ENCODE measurements at regions not wholly inside any gene's neighbourhood (a gene's known extent, or its start where the extent isn't known, plus 50 kb on each side); places are given as distances from the start of the nearest gene placed in this dataset.

- H3K4me3 Mint-ChIP-seq, result no peak overlapping the region
- H3K27me3 Mint-ChIP-seq (ENCODE audit: low read depth), result peaks cover 15% of the 10 kb centered on the region
- no peak for DNase-seq
- no peaks in the 10 kb centered on the region for H3K36me3 Mint-ChIP-seq (ENCODE audit: low read depth)
- intact Hi-C loops (cut with micrococcal nuclease), result no loop called here
- no peak overlapping the region for H3K27ac Mint-ChIP-seq
- no peaks in the 10 kb centered on the region for H3K4me1 Mint-ChIP-seq (ENCODE audit: low read depth)
- CTCF ChIA-PET, result no interaction called here
- no peaks in the 10 kb centered on the region for H3K9me3 Mint-ChIP-seq
These were observed 163.0 kb downstream of the MN1 start for GRCh38 chr22:27638329-27639233.

GRCh38 chr22:27639248-27640086 lies 162.1 kb downstream of the MN1 start:
- no peaks in the 10 kb centered on the region for H3K9me3 Mint-ChIP-seq
- no peak for DNase-seq
- no peak overlapping the region for H3K27ac Mint-ChIP-seq
- intact Hi-C loops (cut with micrococcal nuclease), result no loop called here
- peaks cover 9% of the 10 kb centered on the region for H3K27me3 Mint-ChIP-seq (ENCODE audit: low read depth)
- CTCF ChIA-PET, result no interaction called here
- no peak overlapping the region for H3K4me3 Mint-ChIP-seq
- H3K36me3 Mint-ChIP-seq (ENCODE audit: low read depth), result no peaks in the 10 kb centered on the region
- H3K4me1 Mint-ChIP-seq (ENCODE audit: low read depth), result no peaks in the 10 kb centered on the region

- Mint-ChIP-seq H3K36me3 (ENCODE audit: low read depth) (no peaks in the 10 kb centered on the region), H3K27me3 (ENCODE audit: low read depth) (peaks cover 3% of the 10 kb centered on the region), H3K9me3 (no peaks in the 10 kb centered on the region), H3K27ac (no peak overlapping the region), H3K4me3 (no peak overlapping the region), H3K4me1 (ENCODE audit: low read depth) (no peaks in the 10 kb centered on the region)
- CTCF ChIA-PET, result no interaction called here
- intact Hi-C loops (cut with micrococcal nuclease), result no loop called here
- DNase-seq, result no peak
These were observed 160.3 kb downstream of the MN1 start for GRCh38 chr22:27641049-27641795.

DNA sequence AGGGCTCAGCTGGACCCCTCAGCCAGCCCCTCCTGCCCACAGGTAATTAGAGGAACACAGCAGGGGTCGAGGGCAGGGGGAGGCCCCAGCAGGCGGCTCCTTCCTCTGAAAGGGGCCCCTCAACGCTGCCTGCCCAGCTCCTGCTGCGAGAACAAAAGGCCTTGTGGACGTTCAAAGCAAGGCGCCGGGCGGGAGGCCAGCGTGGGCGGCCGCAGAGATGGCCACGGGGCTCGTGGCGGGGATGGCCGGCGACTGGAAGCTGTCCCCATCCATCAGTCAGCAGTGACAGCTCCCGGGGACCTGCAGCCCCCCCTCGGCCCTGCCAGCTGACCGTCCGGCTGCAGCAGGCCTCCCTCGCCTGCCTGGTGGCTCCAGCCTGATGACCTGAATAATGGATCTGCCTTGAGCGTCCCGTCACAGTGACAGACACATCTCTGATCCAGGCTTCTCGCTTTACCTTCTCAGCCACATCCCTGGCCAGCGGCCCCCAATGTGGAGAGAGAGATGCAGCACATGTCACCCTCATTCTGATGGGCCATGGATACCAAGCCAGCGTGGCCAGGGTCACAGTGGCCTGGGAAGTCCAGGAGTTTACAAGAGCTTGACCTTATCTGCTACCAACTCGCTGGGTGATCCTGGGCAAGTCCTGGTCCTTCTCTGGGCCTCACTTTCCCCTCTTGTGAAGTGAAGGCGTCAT lies 159.3 kb downstream of the MN1 start:
- H3K4me3 Mint-ChIP-seq, result no peak overlapping the region
- H3K36me3 Mint-ChIP-seq (ENCODE audit: low read depth), result no peaks in the 10 kb centered on the region
- no peak for DNase-seq
- H3K4me1 Mint-ChIP-seq (ENCODE audit: low read depth), result no peaks in the 10 kb centered on the region
- intact Hi-C loops (cut with micrococcal nuclease), result no loop called here
- no peaks in the 10 kb centered on the region for H3K9me3 Mint-ChIP-seq
- H3K27ac Mint-ChIP-seq, result no peak overlapping the region
- peaks cover 2% of the 10 kb centered on the region for H3K27me3 Mint-ChIP-seq (ENCODE audit: low read depth)
- CTCF ChIA-PET, result no interaction called here

GRCh38 chr22:27643907-27644306 lies 157.6 kb downstream of the MN1 start:
- H3K27me3 Mint-ChIP-seq (ENCODE audit: low read depth), result peaks cover 2% of the 10 kb centered on the region
- H3K4me1 Mint-ChIP-seq (ENCODE audit: low read depth), result no peaks in the 10 kb centered on the region
- no peaks in the 10 kb centered on the region for H3K9me3 Mint-ChIP-seq
- H3K36me3 Mint-ChIP-seq (ENCODE audit: low read depth), result no peaks in the 10 kb centered on the region
- intact Hi-C loops (cut with micrococcal nuclease), result no loop called here
- no peak for DNase-seq
- no peak overlapping the region for H3K27ac Mint-ChIP-seq
- no peak overlapping the region for H3K4me3 Mint-ChIP-seq
- CTCF ChIA-PET, result no interaction called here

- no peak overlapping the region for H3K27ac Mint-ChIP-seq
- intact Hi-C loops (cut with micrococcal nuclease), result no loop called here
- no peaks in the 10 kb centered on the region for H3K36me3 Mint-ChIP-seq (ENCODE audit: low read depth)
These were observed 157.0 kb downstream of the MN1 start for GRCh38 chr22:27644566-27644965.

GRCh38 chr22:27647540-27647939 lies 154.0 kb downstream of the MN1 start:
- no peak overlapping the region for H3K27ac Mint-ChIP-seq
- CTCF ChIA-PET, result no interaction called here
- H3K4me3 Mint-ChIP-seq, result no peak overlapping the region
- no peak for DNase-seq
- H3K9me3 Mint-ChIP-seq, result no peaks in the 10 kb centered on the region
- peaks cover 8% of the 10 kb centered on the region for H3K27me3 Mint-ChIP-seq (ENCODE audit: low read depth)
- intact Hi-C loops (cut with micrococcal nuclease), result no loop called here
- H3K4me1 Mint-ChIP-seq (ENCODE audit: low read depth), result no peaks in the 10 kb centered on the region
- no peaks in the 10 kb centered on the region for H3K36me3 Mint-ChIP-seq (ENCODE audit: low read depth)

More at GRCh38 chr22:27644566-27644965, 157.0 kb downstream of the MN1 start:
- Mint-ChIP-seq H3K27me3 (ENCODE audit: low read depth) (peaks cover 2% of the 10 kb centered on the region), H3K4me3 (no peak overlapping the region), H3K4me1 (ENCODE audit: low read depth) (no peaks in the 10 kb centered on the region), H3K9me3 (no peaks in the 10 kb centered on the region)
- DNase-seq, result no peak
- CTCF ChIA-PET, result no interaction called here

DNA sequence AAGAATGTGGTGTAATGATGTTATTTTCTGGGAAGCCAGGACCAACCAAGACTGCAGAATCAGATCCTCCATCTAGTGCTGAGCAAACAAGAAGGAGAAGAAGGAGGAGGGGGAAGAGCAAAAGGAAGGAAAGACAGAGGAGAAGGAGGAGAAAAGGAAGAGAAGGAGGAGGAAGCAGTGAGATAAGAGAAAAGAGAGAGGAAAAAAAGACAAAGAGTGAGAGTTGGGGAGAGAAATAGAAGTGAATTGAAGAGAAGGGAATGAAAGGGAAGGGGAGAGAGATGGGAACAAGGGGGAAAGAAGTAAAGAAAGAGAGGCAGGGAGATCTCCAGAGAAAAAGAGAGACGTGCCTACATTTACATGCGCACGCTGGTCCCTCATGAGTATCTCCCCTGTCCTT lies 153.5 kb downstream of the MN1 start:
- H3K36me3 Mint-ChIP-seq (ENCODE audit: low read depth), result no peaks in the 10 kb centered on the region
- H3K9me3 Mint-ChIP-seq, result no peaks in the 10 kb centered on the region
- no peak overlapping the region for H3K4me3 Mint-ChIP-seq
- H3K27ac Mint-ChIP-seq, result no peak overlapping the region
- H3K4me1 Mint-ChIP-seq (ENCODE audit: low read depth), result no peaks in the 10 kb centered on the region
- no peak for DNase-seq
- peaks cover 8% of the 10 kb centered on the region for H3K27me3 Mint-ChIP-seq (ENCODE audit: low read depth)
- intact Hi-C loops (cut with micrococcal nuclease), result no loop called here
- CTCF ChIA-PET, result no interaction called here

GRCh38 chr22:27648853-27649252 lies 152.7 kb downstream of the MN1 start:
- Mint-ChIP-seq H3K27ac (no peak overlapping the region), H3K27me3 (ENCODE audit: low read depth) (peaks cover 8% of the 10 kb centered on the region), H3K4me3 (no peak overlapping the region), H3K4me1 (ENCODE audit: low read depth) (no peaks in the 10 kb centered on the region), H3K36me3 (ENCODE audit: low read depth) (no peaks in the 10 kb centered on the region), H3K9me3 (no peaks in the 10 kb centered on the region)
- no peak for DNase-seq
- intact Hi-C loops (cut with micrococcal nuclease), result no loop called here
- CTCF ChIA-PET, result no interaction called here

GRCh38 chr22:27650572-27650971 lies 151.0 kb downstream of the MN1 start:
- Mint-ChIP-seq H3K27me3 (ENCODE audit: low read depth) (peaks cover 9% of the 10 kb centered on the region), H3K27ac (no peak overlapping the region), H3K36me3 (ENCODE audit: low read depth) (no peaks in the 10 kb centered on the region), H3K9me3 (peaks cover 4% of the 10 kb centered on the region), H3K4me1 (ENCODE audit: low read depth) (no peaks in the 10 kb centered on the region), H3K4me3 (no peak overlapping the region)
- intact Hi-C loops (cut with micrococcal nuclease), result no loop called here
- DNase-seq, result no peak
- CTCF ChIA-PET, result no interaction called here

GRCh38 chr22:27650985-27651384 lies 150.6 kb downstream of the MN1 start:
- H3K27me3 Mint-ChIP-seq (ENCODE audit: low read depth), result peaks cover 9% of the 10 kb centered on the region
- no peak overlapping the region for H3K27ac Mint-ChIP-seq
- no peaks in the 10 kb centered on the region for H3K36me3 Mint-ChIP-seq (ENCODE audit: low read depth)
- intact Hi-C loops (cut with micrococcal nuclease), result no loop called here
- H3K4me3 Mint-ChIP-seq, result no peak overlapping the region
- no peaks in the 10 kb centered on the region for H3K4me1 Mint-ChIP-seq (ENCODE audit: low read depth)
- H3K9me3 Mint-ChIP-seq, result peaks cover 7% of the 10 kb centered on the region
- no peak for DNase-seq
- CTCF ChIA-PET, result no interaction called here

DNA sequence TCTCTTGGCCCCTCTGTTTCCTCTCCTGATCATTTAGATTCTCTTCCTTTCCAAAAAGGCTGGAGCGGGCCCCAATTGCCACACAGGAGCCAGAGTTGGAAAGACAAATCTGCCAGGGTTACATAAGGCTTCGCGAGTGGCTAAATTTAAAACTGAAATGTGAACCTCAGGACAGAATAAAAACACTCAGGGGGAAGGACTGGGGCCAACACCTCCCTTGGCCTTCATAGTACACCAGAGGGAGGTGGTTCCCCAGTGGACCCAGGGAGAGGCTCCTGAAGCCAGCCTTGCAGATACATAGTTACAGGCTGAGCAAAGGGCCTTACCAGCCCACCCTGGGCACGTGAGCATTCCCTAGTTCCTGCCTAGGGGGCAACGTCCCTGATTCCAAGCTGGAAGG lies 150.1 kb downstream of the MN1 start:
- Mint-ChIP-seq H3K4me1 (ENCODE audit: low read depth) (no peaks in the 10 kb centered on the region), H3K36me3 (ENCODE audit: low read depth) (no peaks in the 10 kb centered on the region), H3K27ac (no peak overlapping the region), H3K4me3 (no peak overlapping the region), H3K9me3 (peaks cover 12% of the 10 kb centered on the region), H3K27me3 (ENCODE audit: low read depth) (peaks cover 9% of the 10 kb centered on the region)
- no peak for DNase-seq
- intact Hi-C loops (cut with micrococcal nuclease), result no loop called here
- CTCF ChIA-PET, result no interaction called here
